Activated CD4-positive, alpha-beta memory T cell treated with anti-CD3 and anti-CD28 coated beads, Interleukin-2, amount 10 ng/mL, durations not matched to agents 7 days and 5 days (primary cell): ENCODE measurements at regions not wholly inside any gene's neighbourhood (a gene's known extent, or its start where the extent isn't known, plus 50 kb on each side); places are given as distances from the start of the nearest gene placed in this dataset.

Experiments
- CTCF ChIA-PET: fragments of 350-600 bp; sonication (Branson Sonifier 250); formaldehyde crosslinking; loops from one replicate; lab custom pipeline; 2021; ENCODE audit warnings: antibody characterized with exemption, inconsistent platforms; lab: Charles Lee
- POLR2A ChIA-PET: fragments of 350-600 bp; sonication (Branson Sonifier 250); formaldehyde crosslinking; loops from one replicate; lab custom pipeline; 2021; ENCODE audit warnings: antibody characterized with exemption; lab: Charles Lee
- DNase-seq: peaks from one replicate; pipeline ENCODE4 v3.0.0-alpha.2; 2020
- H3K27ac Mint-ChIP-seq: one replicate; pipeline ENCODE4 v1.8.0; 2021; ENCODE audit warnings: mild to moderate bottlenecking, mixed read lengths
- H3K27me3 Mint-ChIP-seq: one replicate; pipeline ENCODE4 v1.8.0; 2021; ENCODE audit warnings: mixed read lengths
- H3K36me3 Mint-ChIP-seq: one replicate; pipeline ENCODE4 v1.8.0; 2021; ENCODE audit warnings: low read depth, mixed read lengths
- H3K4me1 Mint-ChIP-seq: one replicate; pipeline ENCODE4 v1.8.0; 2021; ENCODE audit warnings: mixed read lengths
- H3K4me3 Mint-ChIP-seq: one replicate; pipeline ENCODE4 v1.8.0; 2021; ENCODE audit warnings: mild to moderate bottlenecking, mixed read lengths
- H3K9me3 Mint-ChIP-seq: one replicate; pipeline ENCODE4 v1.8.0; 2021; ENCODE audit warnings: mixed read lengths

DNA sequence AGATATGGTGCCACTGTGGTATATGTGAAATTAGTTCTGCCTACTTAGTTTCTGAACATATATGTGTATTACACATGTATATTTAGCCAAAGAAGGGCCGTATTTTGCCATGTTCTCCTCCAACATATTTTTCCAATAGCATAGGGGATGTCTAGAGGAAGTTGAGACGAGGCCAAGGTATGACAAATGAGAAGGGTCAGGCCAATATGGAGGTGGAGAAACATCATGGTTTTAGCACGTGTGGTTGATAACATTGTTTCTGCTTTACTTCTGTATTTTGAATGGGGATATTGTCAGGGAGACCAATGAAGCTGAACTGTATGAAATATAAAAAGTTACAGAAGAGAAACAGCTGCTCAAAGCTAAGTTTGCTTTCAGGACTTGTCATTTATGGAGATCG, 246.7 kb upstream of the TLL1 start:
- H3K27ac Mint-ChIP-seq = no peak overlapping the region
- POLR2A ChIA-PET = no interaction called here
- H3K9me3 Mint-ChIP-seq = no peaks in the 10 kb centered on the region
- DNase-seq = no peak
- H3K4me1 Mint-ChIP-seq = no peaks in the 10 kb centered on the region
- H3K36me3 Mint-ChIP-seq = no peaks in the 10 kb centered on the region
- no peak overlapping the region for H3K4me3 Mint-ChIP-seq
- H3K27me3 Mint-ChIP-seq = no peaks in the 10 kb centered on the region
- CTCF ChIA-PET = no interaction called here

DNA sequence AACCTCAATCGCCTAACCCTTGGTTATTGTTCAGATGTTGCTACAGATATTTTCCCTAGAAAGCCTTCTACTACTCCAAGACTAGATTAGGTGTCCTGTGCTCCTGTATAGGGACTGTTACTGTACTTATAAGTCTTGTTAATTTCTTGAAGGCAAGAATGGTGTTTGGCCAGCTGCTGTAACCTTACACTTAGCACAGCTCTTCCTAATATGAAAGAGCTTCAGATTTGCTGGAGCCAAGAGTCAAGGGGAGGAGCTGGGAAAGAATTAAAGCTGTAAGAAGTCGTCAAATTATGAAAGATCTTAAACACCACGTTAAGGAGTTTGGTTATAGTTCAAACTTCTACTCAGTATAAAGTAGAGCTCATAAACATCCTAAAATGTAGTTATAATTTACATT, 245.9 kb upstream of the TLL1 start:
- Mint-ChIP-seq H3K27me3 (no peaks in the 10 kb centered on the region), H3K4me1 (no peaks in the 10 kb centered on the region), H3K4me3 (no peak overlapping the region), H3K27ac (no peak overlapping the region), H3K9me3 (no peaks in the 10 kb centered on the region), H3K36me3 (no peaks in the 10 kb centered on the region)
- POLR2A ChIA-PET = no interaction called here
- DNase-seq = no peak
- CTCF ChIA-PET = interaction anchor here (1.2 kb wide), 1 partner anchor 134 kb away, joined by 3 read pairs; no protein-coding TSS in a partner anchor

DNA sequence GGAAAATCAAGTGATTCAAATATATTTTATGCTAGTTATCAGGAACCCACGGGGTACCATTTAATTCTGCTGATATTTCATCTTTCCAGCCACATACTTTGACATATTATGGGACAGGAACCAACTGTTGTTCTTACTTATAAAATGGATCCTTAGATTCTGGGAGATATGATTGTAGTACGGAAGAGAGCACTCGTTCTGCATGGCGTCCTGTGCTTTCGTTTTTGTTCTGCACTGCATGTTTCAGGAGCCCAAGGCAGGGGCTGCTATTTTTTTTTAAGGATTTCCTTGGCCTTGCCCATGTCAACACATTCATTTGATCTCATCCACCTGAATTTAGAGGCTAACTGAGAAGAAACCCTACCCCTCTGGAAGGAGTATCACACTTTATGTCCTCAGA, 245.5 kb upstream of the TLL1 start:
- Mint-ChIP-seq H3K27me3 (no peaks in the 10 kb centered on the region), H3K9me3 (no peaks in the 10 kb centered on the region), H3K27ac (no peak overlapping the region), H3K36me3 (no peaks in the 10 kb centered on the region), H3K4me3 (no peak overlapping the region), H3K4me1 (no peaks in the 10 kb centered on the region)
- ChIA-PET CTCF (interaction anchor here (1.2 kb wide), 1 partner anchor 135 kb away, joined by 3 read pairs; no protein-coding TSS in a partner anchor), POLR2A (no interaction called here)
- DNase-seq = no peak

DNA sequence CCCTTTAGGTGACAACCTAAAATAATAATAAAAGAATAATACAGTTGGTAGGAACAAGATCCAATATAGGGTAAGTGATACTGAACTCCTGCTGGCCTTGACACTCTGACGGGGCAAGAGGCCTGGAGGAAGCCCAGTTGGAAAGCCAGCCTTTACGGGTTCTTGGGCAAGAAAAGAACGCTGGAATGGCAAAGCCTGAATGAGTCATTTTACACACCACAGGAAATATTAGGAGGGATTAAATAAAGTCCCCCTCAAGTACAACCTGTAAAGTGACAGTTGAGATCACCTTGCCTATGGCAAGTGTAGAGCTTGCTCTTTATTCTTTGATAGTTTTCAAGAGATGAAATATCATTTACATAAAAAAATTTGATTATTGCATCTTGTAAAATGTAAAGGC, 244.5 kb upstream of the TLL1 start:
- Mint-ChIP-seq H3K4me1 (no peaks in the 10 kb centered on the region), H3K36me3 (no peaks in the 10 kb centered on the region), H3K4me3 (no peak overlapping the region), H3K27me3 (no peaks in the 10 kb centered on the region), H3K9me3 (no peaks in the 10 kb centered on the region), H3K27ac (no peak overlapping the region)
- ChIA-PET POLR2A (no interaction called here), CTCF (no interaction called here)
- DNase-seq = no peak

DNA sequence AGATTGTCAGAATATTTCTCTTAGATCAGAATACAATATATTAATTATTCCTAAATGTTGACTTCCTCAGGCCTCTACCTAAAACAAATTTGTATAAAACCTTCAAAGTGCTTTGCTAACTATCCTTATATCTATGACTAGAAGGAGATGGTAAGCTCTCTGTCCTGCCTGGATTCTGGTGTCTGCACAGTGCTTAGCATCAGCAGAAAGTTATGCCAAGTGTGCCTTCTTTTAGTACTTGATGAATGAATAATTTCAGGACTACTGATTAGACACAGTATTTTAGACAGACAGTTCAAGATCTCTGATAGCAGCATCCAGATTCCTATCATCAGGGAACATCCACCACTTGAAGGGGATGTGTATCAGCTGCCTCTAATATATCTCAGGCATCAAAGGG, 242.4 kb upstream of the TLL1 start:
- H3K27me3 Mint-ChIP-seq = no peaks in the 10 kb centered on the region
- H3K9me3 Mint-ChIP-seq = no peaks in the 10 kb centered on the region
- ChIA-PET CTCF (no interaction called here), POLR2A (no interaction called here)
- no peak overlapping the region for H3K4me3 Mint-ChIP-seq
- no peak overlapping the region for H3K27ac Mint-ChIP-seq
- H3K36me3 Mint-ChIP-seq = no peaks in the 10 kb centered on the region
- H3K4me1 Mint-ChIP-seq = no peaks in the 10 kb centered on the region
- DNase-seq = no peak

DNA sequence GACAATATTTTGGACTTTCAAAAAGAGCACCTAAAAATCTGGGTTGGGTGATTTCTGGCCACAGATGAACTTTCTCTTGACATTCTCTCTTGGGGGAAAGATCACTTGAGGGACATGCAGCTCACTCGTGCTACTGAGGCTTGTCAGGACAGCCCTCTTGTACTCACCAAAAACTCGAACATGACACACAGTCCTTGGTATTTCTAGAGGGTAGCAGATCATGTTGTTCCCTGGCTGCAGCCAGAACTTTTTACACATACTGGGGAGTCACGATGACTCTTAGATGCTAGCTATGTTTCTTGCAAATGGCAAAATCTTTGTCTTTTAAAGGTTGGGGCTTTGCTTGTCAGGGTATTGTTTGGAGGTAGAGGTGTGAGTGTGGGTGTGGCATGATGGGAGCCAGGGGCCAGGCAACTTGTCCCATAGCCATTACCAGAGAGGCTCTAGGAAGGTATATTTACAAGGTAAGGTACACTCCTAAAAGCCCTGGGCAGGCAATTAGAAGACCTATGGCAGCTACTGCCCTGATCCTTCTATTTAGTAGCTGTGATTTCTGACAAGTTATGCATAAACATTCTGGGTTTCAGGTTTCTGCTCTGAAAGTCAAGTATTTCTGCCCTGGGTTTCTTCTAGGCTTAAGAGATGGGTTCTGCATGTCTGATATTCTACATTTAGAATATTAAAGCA, 241.7 kb upstream of the TLL1 start:
- H3K27me3 Mint-ChIP-seq = no peaks in the 10 kb centered on the region
- no peak overlapping the region for H3K4me3 Mint-ChIP-seq
- ChIA-PET POLR2A (no interaction called here), CTCF (no interaction called here)
- no peaks in the 10 kb centered on the region for H3K36me3 Mint-ChIP-seq
- DNase-seq = no peak
- no peak overlapping the region for H3K27ac Mint-ChIP-seq
- no peaks in the 10 kb centered on the region for H3K9me3 Mint-ChIP-seq
- no peaks in the 10 kb centered on the region for H3K4me1 Mint-ChIP-seq

DNA sequence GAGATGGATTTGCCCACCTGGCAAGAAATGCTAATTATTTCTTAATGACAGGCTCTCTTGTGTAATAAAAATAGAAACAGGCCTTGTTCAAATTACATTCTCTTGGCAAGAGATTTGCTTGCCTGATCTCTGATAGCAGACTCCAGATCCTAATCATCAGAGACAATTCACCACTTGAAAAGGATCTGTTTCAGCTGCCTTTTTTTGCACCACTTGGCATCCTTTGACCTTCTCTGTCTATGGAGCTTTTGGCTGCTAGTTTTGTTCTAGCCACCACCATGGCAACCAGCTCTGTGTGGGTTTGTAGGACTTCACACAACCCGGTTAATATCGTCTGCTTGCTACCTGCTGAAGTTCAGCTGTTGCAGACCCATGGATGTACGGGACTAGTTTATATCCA, 241.1 kb upstream of the TLL1 start:
- no peaks in the 10 kb centered on the region for H3K36me3 Mint-ChIP-seq
- no peaks in the 10 kb centered on the region for H3K4me1 Mint-ChIP-seq
- no peak overlapping the region for H3K4me3 Mint-ChIP-seq
- H3K9me3 Mint-ChIP-seq = no peaks in the 10 kb centered on the region
- no peaks in the 10 kb centered on the region for H3K27me3 Mint-ChIP-seq
- ChIA-PET CTCF (no interaction called here), POLR2A (no interaction called here)
- H3K27ac Mint-ChIP-seq = no peak overlapping the region
- no peak for DNase-seq

DNA sequence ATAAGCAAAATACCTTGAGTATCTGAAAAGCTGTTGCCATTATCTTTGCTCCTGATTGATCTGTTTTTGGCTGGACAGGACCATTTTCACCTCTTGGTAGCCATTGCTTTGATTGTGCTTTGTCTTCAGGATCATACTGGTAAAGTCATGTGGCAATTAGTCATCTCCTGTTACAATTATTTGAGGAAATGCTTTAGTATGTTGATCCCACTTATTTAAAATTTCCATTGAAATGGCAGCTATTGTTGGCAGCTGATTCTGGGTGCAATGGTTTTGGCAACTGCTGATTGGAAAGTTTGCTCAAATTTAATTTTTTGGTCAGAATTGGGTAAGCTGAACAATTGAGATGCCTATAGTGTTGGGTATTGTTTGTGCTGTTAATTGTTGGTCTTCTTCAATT, 238.3 kb upstream of the TLL1 start:
- Mint-ChIP-seq H3K27ac (no peak overlapping the region), H3K4me1 (no peaks in the 10 kb centered on the region), H3K36me3 (no peaks in the 10 kb centered on the region), H3K4me3 (no peak overlapping the region), H3K9me3 (no peaks in the 10 kb centered on the region), H3K27me3 (no peaks in the 10 kb centered on the region)
- POLR2A ChIA-PET = no interaction called here
- CTCF ChIA-PET = no interaction called here
- no peak for DNase-seq

DNA sequence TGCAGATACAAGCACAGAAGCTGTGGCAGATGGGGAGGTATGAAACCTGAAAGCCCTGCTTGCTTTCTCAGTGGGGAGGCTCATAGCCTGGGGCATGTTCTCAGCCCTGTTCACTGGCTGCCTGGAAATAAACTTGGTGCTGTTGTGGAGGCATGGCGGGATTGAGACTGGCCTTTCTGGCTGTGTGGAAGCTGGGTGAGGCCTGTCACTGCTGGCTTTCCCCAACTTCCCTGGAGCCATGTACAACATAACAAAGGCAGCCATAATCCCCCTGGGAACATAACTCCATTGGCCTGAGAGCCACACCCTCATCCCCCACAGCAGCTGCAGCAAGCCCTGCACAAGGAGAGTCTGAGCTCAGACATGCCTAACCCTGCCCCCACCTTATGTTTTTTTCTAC, 237.7 kb upstream of the TLL1 start:
- POLR2A ChIA-PET = interaction anchor here (0.6 kb wide), 1 partner anchor 84 kb away, joined by 3 read pairs; no protein-coding TSS in a partner anchor
- Mint-ChIP-seq H3K27ac (no peak overlapping the region), H3K4me3 (no peak overlapping the region)

DNA sequence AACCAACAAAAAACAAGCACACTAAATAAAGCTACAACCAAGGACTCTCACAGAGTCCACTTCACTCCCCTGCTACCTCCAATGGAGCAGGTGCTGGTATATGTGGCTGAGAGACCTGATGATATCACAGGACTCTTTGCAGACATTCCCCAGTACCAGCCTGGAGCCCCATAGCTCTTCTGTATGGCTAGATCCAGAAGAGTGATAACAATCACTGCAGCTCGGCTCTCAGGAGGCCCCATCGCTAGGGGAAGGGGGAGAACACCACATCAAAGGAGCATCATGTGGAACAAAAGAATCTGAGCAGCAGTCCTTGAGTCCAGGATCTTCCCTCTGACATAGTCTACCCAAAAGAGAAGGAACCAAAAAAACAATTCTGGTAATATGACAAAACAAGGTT, 237.1 kb upstream of the TLL1 start:
- H3K4me3 Mint-ChIP-seq = no peak overlapping the region
- CTCF ChIA-PET = no interaction called here
- H3K27me3 Mint-ChIP-seq = no peaks in the 10 kb centered on the region
- H3K9me3 Mint-ChIP-seq = no peaks in the 10 kb centered on the region
- H3K36me3 Mint-ChIP-seq = no peaks in the 10 kb centered on the region
- POLR2A ChIA-PET = interaction anchor here (0.6 kb wide), 1 partner anchor 83 kb away, joined by 3 read pairs; no protein-coding TSS in a partner anchor
- no peak overlapping the region for H3K27ac Mint-ChIP-seq
- no peaks in the 10 kb centered on the region for H3K4me1 Mint-ChIP-seq
- no peak for DNase-seq

More for the DNA sequence above, 237.7 kb upstream of the TLL1 start:
- no peak for DNase-seq
- no peaks in the 10 kb centered on the region for H3K27me3 Mint-ChIP-seq
- CTCF ChIA-PET = no interaction called here
- no peaks in the 10 kb centered on the region for H3K36me3 Mint-ChIP-seq
- H3K9me3 Mint-ChIP-seq = no peaks in the 10 kb centered on the region
- no peaks in the 10 kb centered on the region for H3K4me1 Mint-ChIP-seq

DNA sequence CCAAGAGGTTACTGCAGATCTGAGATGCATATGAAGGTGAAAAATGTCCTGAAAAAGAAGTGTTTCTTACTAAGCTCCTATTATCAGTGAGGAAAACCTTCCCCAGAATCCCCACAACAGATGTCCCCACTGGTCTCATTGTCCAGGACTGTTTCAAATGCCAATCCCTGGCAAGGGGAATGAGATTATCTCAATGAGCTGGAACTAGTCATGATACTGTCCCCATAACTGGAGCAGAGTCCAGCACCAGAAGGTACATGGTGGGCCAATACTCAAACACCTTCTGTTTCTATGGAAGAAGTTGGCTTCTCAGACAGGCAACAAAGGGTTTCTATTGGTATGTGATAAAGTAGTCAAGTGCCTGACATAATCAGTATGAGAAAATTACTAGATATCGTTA, 221.1 kb upstream of the TLL1 start:
- Mint-ChIP-seq H3K4me1 (no peaks in the 10 kb centered on the region), H3K36me3 (no peaks in the 10 kb centered on the region), H3K9me3 (no peaks in the 10 kb centered on the region), H3K27me3 (no peaks in the 10 kb centered on the region), H3K4me3 (no peak overlapping the region), H3K27ac (no peak overlapping the region)
- CTCF ChIA-PET = no interaction called here
- POLR2A ChIA-PET = no interaction called here
- DNase-seq = no peak

DNA sequence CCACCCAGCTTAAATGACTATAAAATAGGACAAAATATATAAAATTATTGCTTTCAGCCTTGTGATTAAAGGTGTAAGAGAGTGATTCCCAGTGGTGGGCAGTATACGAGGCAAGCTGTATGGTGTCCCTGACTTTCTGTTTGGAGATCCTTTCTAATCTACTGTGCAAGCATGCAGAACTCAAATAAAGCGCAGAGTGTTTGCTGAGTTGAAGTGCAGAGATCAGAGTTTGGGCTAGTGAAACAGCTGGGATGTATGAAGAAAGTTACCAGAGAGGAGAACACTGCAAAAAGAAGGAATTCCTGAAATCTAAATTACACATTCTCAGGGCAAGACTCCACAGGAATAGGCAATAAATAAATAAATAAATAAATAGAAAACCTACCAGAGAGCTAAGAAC, 218.5 kb upstream of the TLL1 start:
- Mint-ChIP-seq H3K27ac (no peak overlapping the region), H3K4me3 (no peak overlapping the region), H3K4me1 (no peaks in the 10 kb centered on the region), H3K36me3 (no peaks in the 10 kb centered on the region), H3K9me3 (no peaks in the 10 kb centered on the region), H3K27me3 (no peaks in the 10 kb centered on the region)
- ChIA-PET POLR2A (no interaction called here), CTCF (no interaction called here)
- no peak for DNase-seq

DNA sequence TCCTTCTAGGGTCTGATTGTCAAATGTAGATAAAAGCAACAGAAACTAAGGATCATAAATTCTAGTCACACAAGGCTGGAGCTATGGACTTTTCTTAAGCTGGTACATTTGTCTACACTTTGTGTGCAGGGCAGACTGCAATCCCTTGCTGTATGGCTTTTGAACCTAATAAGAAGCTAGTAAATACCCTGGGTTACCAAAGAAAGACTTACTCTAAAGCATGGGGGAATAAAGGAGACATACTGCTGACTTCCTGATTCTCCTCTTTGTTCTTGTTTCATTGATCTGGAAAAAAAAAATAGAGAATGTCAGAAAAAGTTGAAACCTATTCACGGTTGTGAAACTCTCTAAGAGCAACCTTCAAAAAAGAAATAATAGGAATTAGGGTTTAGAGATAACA, 216.6 kb upstream of the TLL1 start:
- Mint-ChIP-seq H3K27ac (no peak overlapping the region), H3K9me3 (no peaks in the 10 kb centered on the region), H3K4me1 (no peaks in the 10 kb centered on the region), H3K27me3 (no peaks in the 10 kb centered on the region), H3K36me3 (no peaks in the 10 kb centered on the region), H3K4me3 (no peak overlapping the region)
- no peak for DNase-seq
- POLR2A ChIA-PET = no interaction called here
- CTCF ChIA-PET = no interaction called here

DNA sequence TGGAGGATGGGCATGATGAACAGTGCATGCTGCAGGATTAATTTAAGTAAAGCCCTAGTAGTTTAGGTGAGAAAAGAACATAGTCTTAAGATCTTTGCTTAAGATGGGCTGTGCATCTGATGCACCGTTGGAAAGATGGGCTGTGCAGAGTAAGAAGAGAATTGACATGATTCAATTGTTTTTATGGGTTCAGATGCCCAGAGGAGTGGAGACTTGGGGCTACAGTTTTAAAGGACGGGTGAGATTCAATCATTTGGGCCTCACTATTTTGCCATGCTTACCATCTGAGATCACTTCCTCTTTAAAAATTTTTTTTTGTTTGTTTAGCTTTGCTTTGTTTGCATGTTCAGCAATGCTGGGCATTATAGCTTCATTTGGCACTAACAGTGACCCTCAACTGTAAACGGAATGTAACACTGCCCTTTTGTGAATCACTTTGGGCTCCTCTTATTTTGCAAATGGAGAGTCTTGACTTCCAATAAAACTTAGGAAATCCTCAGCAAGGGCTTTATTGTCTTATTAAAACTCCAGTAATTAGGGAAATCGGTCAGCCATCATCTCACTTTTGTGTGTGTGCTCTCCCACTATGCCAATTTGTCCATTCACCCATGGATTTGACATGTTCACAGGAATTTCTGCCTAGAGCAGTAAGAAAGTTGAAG, 216.1 kb upstream of the TLL1 start:
- Mint-ChIP-seq H3K36me3 (no peaks in the 10 kb centered on the region), H3K27me3 (no peaks in the 10 kb centered on the region), H3K4me3 (no peak overlapping the region), H3K27ac (no peak overlapping the region), H3K4me1 (no peaks in the 10 kb centered on the region), H3K9me3 (no peaks in the 10 kb centered on the region)
- no peak for DNase-seq
- ChIA-PET POLR2A (no interaction called here), CTCF (no interaction called here)
